ENCODE measurements at regions not wholly inside any gene's neighbourhood (a gene's known extent, or its start where the extent isn't known, plus 50 kb on each side); places are given as distances from the start of the nearest gene placed in this dataset.

- ATAC-seq (no peak), FAIRE-seq (no peak), DNase-seq (ENCODE audit: low read depth in 1 of 2, low spot score in 1 of 2) (no peak)
- no peak overlapping the region for H3K27ac ChIP-seq
- H3K4me2 ChIP-seq = no peak overlapping the region
- H3K4me1 ChIP-seq = no peaks in the 10 kb centered on the region
- no peak overlapping the region for H3K4me3 ChIP-seq
- H3K9me3 ChIP-seq = no peaks in the 10 kb centered on the region
- ChIA-PET CTCF (no interaction called here), POLR2A (no interaction called here)
- WGBS (ENCODE audit: missing lambda C conversion rate) = 15% methylated on average over 1 of the region's 1 CpG
- TF ChIP-seq CEBPB (IDR thresholded peaks at IDR 0.05) (no peak), RARB (CRISPR knock-in tag; IDR thresholded peaks at IDR 0.05) (no peak), JUNB (IDR thresholded peaks at IDR 0.05) (no peak), EP300 (IDR thresholded peaks at IDR 0.05) (no peak), SREBF2 (IDR thresholded peaks at IDR 0.05) (no peak), RAD21 (conservative IDR thresholded peaks at IDR 0.05 in 1 of 2, IDR thresholded peaks at IDR 0.05 in 1 of 2) (no peak), PHF8 (IDR thresholded peaks at IDR 0.05; ENCODE audit: borderline replicate concordance, low read depth) (no peak), CHD4 (IDR thresholded peaks at IDR 0.05; ENCODE audit: borderline replicate concordance) (no peak), HOXA7 (CRISPR knock-in tag; IDR thresholded peaks at IDR 0.05) (no peak), FOSB (CRISPR knock-in tag; IDR thresholded peaks at IDR 0.05) (no peak), E2F6 (IDR thresholded peaks at IDR 0.05; ENCODE audit: borderline replicate concordance, low read depth) (no peak), CHD2 (IDR thresholded peaks at IDR 0.05; ENCODE audit: low read length, partially characterized antibody) (no peak), POLR2A (IDR thresholded peaks at IDR 0.05; ENCODE audit: low read length) (no peak), HOXB13 (CRISPR knock-in tag; IDR thresholded peaks at IDR 0.05; ENCODE audit: low read depth) (no peak), TP53 (CRISPR knock-in tag; IDR thresholded peaks at IDR 0.05) (no peak), NR3C1 (IDR thresholded peaks at IDR 0.05) (no peak), KDM5A (IDR thresholded peaks at IDR 0.05) (no peak)
- TF ChIP-seq, protein P1, sequence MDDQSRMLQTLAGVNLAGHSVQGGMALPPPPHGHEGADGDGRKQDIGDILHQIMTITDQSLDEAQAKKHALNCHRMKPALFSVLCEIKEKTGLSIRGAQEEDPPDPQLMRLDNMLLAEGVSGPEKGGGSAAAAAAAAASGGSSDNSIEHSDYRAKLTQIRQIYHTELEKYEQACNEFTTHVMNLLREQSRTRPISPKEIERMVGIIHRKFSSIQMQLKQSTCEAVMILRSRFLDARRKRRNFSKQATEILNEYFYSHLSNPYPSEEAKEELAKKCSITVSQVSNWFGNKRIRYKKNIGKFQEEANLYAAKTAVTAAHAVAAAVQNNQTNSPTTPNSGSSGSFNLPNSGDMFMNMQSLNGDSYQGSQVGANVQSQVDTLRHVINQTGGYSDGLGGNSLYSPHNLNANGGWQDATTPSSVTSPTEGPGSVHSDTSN (IDR thresholded peaks at IDR 0.05) = no peak
These were observed 514.7 kb downstream of the PCDH7 start for GRCh38 chr4:31234901-31235300.

DNA sequence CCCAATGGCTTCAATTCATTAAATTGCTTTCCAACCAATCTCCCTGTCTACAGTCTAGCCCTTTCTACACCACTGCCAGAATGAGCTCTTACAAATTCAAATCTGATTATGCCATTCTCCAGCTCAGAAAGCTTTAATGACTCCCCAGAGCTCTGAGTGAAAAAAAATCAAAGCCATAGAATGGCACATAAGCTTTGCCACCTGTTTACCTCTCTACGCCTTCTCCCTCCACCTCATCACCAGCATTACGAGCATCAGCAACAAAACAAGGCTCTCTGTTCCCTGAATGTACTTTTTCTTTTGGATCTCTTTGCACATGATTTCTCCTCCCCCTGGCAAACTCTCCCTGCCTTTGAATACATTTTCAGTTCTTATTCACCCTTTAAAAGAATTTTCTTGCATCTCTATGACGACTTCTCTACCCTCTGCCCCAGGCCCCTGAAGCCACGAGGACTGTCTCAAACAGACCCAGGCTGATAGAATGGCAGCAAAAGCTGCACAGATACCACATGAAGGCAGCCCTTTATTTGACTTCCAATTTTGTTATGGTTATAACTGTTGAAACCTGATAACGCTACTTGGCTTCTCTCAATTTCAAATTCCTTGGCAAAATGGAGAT is 516.0 kb downstream of the PCDH7 start:
- no peak overlapping the region for H3K4me3 ChIP-seq
- TF ChIP-seq ZSCAN20 (CRISPR knock-in tag; IDR thresholded peaks at IDR 0.05) (no peak), TFCP2L1 (CRISPR knock-in tag; IDR thresholded peaks at IDR 0.05) (no peak), GATA3 (IDR thresholded peaks at IDR 0.05; ENCODE audit: borderline replicate concordance) (no peak), HMGXB4 (CRISPR knock-in tag; IDR thresholded peaks at IDR 0.05; ENCODE audit: borderline replicate concordance) (no peak), EHF (CRISPR knock-in tag; IDR thresholded peaks at IDR 0.05) (no peak), ELK1 (IDR thresholded peaks at IDR 0.05; ENCODE audit: low read depth, low read length) (no peak), ESRRA (IDR thresholded peaks at IDR 0.05; ENCODE audit: borderline replicate concordance, low read length) (no peak), MAZ (IDR thresholded peaks at IDR 0.05; ENCODE audit: borderline replicate concordance, low read depth, low read length) (no peak), HOXA7 (CRISPR knock-in tag; IDR thresholded peaks at IDR 0.05) (no peak), REST (IDR thresholded peaks at IDR 0.05) (no peak), NR3C1 (IDR thresholded peaks at IDR 0.05) (no peak), FOXS1 (CRISPR knock-in tag; IDR thresholded peaks at IDR 0.05) (no peak), NFE2L2 (conservative IDR thresholded peaks at IDR 0.05; ENCODE audit: low read length) (no peak), PHF8 (IDR thresholded peaks at IDR 0.05; ENCODE audit: borderline replicate concordance, low read depth) (no peak)
- TF ChIP-seq, protein P2, sequence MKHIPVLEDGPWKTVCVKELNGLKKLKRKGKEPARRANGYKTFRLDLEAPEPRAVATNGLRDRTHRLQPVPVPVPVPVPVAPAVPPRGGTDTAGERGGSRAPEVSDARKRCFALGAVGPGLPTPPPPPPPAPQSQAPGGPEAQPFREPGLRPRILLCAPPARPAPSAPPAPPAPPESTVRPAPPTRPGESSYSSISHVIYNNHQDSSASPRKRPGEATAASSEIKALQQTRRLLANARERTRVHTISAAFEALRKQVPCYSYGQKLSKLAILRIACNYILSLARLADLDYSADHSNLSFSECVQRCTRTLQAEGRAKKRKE (CRISPR knock-in tag; IDR thresholded peaks at IDR 0.05; ENCODE audit: low read depth) = no peak
- H3K27ac ChIP-seq = no peak overlapping the region
- FAIRE-seq (no peak), DNase-seq (ENCODE audit: low read depth in 1 of 2, low spot score in 1 of 2) (no peak), ATAC-seq (no peak)
- H3K4me1 ChIP-seq = no peaks in the 10 kb centered on the region
- no peak overlapping the region for H3K4me2 ChIP-seq
- ChIA-PET CTCF (no interaction called here), POLR2A (no interaction called here)
- WGBS (ENCODE audit: missing lambda C conversion rate) = 38% methylated on average over 5 of the region's 5 CpGs
- no peaks in the 10 kb centered on the region for H3K9me3 ChIP-seq
